Omental fat pad (tissue), 3 donors: ENCODE measurements at regions not wholly inside any gene's neighbourhood (a gene's known extent, or its start where the extent isn't known, plus 50 kb on each side); places are given as distances from the start of the nearest gene placed in this dataset.

Experiments used
- ATAC-seq: fragments of 150-250 bp; one replicate; pipeline ENCODE4 v1.9.1; 2016; ENCODE audit warnings: mild to moderate bottlenecking, moderate library complexity; ENCODE audit not compliant: low FRiP score
- DNase-seq: peaks from one replicate; pipeline ENCODE4 v3.0.0-alpha.2; 2019; ENCODE audit warnings: low spot score
- TF ChIP-seq, protein P1 (sequence below), 3 donors: fragments of 450-650 bp; IDR thresholded peaks; one replicate each; pipeline ENCODE4 v1.5.1; 2016 to 2017; ENCODE audit warnings: antibody characterized with exemption in 3 of 3, mild to moderate bottlenecking in 3 of 3, moderate library complexity in 2 of 3

DNA sequence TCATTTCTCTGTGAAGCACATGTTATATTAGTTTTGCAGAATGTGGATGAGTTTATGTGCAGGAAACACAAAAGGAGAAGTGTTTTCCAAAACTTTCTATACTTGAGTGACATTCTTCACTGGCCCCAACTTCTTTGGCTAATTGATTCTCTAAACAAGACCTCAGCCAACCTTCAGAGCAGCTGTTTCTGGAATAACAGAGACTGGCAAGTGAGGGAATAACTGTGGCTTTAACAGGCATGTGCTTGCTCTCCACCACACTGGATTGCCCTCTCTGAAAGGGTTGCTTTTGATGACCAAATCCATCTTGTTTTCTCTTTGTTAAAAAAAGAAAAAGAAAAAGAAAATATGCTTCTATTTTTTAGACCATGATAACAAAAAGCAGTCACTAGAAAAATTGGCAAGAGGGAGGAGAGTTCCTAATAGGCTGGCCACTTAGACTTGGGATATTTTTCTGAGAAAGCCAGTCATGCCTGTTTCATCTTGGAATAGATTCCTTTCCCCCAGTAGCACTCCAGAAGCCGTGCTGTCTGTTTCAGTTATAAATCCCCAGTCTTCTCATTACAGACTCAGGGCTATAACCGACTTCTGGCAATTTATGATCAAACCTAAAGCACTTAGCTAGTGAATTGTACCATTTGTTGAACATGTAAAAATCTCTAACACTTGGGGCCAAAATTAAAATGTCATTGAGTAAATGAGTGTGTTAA lies 295.0 kb upstream of the NR3C2 start:
- ATAC-seq = no peak

DNA sequence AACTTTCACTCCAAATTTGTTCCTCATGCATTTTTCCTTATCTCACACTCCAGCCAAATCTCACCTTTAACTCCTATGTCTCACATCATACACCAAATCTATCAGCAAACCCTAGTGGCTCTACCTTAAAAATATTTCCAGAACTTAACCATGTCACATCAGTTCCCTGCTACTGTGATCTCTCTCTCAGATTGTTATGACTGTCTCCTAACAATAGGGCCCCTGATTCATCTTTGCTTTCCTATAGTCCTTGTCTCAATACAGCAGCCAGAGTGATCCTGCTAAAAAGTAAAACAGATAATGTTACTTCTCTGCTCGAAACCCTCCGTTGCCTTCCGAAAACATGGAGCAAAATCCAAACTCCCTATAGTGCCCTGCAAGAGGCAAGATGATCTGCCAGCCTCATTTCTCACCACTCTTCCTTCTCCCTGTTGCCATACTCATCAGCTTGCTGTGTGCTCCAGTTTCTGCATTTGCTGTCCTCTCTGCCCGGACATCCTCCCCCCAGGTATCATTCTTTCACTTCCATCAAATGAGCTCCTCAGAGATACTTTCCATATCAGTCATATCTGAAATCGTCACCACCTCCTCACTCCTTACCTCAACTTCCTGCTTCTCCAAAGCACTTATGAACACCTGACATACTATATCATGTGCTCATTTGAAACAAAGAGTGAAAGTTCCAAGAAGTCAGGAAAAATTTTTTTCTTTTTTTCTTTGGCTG lies 293.4 kb upstream of the NR3C2 start:
- DNase-seq = no peak
- ATAC-seq = no peak
- TF ChIP-seq, protein P1, sequence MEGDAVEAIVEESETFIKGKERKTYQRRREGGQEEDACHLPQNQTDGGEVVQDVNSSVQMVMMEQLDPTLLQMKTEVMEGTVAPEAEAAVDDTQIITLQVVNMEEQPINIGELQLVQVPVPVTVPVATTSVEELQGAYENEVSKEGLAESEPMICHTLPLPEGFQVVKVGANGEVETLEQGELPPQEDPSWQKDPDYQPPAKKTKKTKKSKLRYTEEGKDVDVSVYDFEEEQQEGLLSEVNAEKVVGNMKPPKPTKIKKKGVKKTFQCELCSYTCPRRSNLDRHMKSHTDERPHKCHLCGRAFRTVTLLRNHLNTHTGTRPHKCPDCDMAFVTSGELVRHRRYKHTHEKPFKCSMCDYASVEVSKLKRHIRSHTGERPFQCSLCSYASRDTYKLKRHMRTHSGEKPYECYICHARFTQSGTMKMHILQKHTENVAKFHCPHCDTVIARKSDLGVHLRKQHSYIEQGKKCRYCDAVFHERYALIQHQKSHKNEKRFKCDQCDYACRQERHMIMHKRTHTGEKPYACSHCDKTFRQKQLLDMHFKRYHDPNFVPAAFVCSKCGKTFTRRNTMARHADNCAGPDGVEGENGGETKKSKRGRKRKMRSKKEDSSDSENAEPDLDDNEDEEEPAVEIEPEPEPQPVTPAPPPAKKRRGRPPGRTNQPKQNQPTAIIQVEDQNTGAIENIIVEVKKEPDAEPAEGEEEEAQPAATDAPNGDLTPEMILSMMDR (IDR thresholded peaks at IDR 0.05) = no peak

More for the DNA sequence above, 295.0 kb upstream of the NR3C2 start:
- TF ChIP-seq, protein P1 (IDR thresholded peaks at IDR 0.05) = no peak
- DNase-seq = no peak

DNA sequence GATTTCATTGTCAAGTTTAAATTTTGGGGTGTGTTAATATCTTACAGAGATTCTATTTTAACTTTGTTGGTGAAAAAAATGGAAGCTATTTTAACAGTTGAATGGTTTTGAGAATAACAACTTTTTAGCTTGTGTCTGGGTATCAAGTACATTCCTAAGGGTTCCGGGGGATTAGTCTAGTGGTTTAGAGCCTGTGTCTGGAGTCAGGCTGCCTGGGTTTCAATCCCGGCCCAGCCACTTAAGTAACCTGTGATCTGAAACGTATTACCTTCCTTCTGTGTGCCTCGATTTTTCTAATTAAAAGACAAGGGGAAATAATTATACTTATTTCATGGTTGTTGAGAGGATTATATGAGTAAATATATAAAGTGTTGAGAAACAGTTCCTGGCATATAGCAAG lies 288.6 kb upstream of the NR3C2 start:
- TF ChIP-seq, protein P1 (IDR thresholded peaks at IDR 0.05) = no peak
- DNase-seq = no peak
- no peak for ATAC-seq

DNA sequence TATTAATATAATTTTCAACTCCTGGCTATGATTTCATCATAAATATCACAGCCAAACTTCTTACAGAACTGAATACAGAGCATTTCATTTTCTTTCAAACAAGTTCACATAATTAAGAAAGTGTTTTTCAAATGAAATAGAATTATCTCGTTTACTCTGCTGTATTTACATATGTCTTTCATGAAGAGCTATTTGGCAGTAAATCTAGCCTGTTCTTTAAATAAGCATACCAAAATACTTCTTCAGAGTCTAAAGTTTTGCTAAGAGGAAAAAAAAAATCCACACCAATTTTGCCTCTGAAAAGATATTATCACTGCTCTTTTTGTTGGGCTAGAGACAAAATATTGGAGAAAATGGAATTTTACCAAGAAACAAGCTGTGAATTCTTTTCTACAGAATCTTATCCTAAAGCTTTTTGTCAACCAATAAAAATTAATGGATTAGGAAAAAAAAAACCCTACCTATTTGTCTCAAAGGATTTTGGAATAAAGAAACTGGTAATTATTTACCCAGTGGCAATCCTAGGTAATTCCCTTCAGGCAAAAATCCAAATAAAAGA lies 287.9 kb upstream of the NR3C2 start:
- TF ChIP-seq, protein P1 (IDR thresholded peaks at IDR 0.05) = no peak
- ATAC-seq = no peak
- DNase-seq = no peak

DNA sequence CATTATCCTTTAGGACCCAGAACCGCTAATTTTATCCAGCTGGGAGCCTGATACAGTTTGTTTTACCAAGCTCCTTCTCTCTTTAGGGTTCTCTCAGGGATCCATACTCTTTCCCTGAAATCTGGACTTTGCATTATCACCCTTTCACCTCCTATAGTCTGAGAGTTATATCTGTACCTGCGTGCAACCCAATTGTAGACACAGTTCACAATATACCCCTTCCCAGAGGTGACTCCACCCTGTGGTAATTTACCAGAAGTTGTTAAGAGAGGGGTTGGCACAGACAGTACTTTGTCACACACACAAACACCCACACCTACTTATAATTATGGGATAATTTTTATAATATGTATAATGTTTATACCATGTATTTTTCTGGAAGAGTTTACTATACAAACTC lies 275.8 kb upstream of the NR3C2 start:
- no peak for ATAC-seq
- TF ChIP-seq, protein P1 (IDR thresholded peaks at IDR 0.05) = no peak
- DNase-seq = no peak

DNA sequence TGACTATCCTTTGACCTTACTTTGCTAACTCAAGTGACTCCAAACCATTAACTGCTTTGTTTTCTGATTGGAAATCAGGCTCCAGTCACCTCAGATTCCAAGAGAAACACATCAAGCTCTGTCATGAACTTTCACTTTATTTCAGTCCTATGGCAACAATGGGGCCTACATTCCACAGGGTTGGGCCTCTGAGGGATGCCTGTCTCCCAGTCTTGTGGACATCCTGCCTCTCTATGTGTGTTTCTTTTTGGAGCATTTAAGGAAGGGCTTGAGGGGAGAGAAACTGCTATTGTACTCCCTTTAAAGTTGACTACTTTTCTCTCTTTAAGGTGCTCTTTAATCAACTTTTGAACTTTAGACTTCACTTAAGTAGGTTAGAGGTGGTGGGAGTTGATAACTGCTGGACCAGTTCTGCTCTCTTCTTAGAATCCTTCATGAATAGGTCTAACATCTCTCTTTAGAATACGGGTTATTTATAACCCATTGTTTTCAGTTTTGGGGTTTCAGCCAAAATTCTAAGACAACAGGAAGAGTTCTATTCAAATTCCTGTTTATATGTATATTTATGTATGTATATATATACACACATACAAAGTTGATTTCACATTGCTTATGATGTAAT lies 274.3 kb upstream of the NR3C2 start:
- DNase-seq (no peak), ATAC-seq (no peak)
- TF ChIP-seq, protein P1 (IDR thresholded peaks at IDR 0.05) = no peak
